Erythroblast (primary cell): ENCODE measurements at regions not wholly inside any gene's neighbourhood (a gene's known extent, or its start where the extent isn't known, plus 50 kb on each side); places are given as distances from the start of the nearest gene placed in this dataset.

Source experiments
- GATA1 ChIP-seq: IDR thresholded peaks from 2 replicates; pipeline ENCODE4 v1.6.1; 2011; ENCODE audit warnings: low read depth, mild to moderate bottlenecking, control low read depth, low read length, moderate library complexity
- POLR2A ChIP-seq: IDR thresholded peaks from 2 replicates; pipeline ENCODE4 v1.6.1; 2011; ENCODE audit warnings: mild to moderate bottlenecking, low read length

GRCh38 chr3:160136421-160136820 lies 88.8 kb upstream of the C3orf80 start:
- TF ChIP-seq POLR2A (no peak), GATA1 (no peak)
